ENCODE measurements at regions not wholly inside any gene's neighbourhood (a gene's known extent, or its start where the extent isn't known, plus 50 kb on each side); places are given as distances from the start of the nearest gene placed in this dataset.

DNA sequence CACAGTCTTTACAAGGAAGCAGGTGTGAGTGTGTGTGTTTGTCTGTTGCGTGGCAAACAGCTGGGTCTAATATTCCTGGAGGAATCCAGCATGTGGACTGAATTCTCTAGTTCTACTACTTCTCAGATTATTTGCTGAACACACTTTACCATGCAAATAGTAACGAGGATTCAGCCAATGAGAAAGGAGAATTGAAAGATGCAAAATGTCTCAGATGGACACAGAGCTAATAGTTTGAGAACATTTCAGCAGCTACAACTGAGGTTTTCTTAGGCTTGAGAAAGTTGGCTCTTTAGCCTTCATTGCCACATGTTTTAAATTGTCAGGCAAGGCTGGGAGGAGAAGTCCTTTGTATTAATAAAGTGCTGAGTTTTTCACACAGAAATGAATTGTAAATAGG lies 568.0 kb upstream of the MDFIC2 start:
- TF ChIP-seq ZNF565 (CRISPR knock-in tag; conservative IDR thresholded peaks at IDR 0.05; ENCODE audit: low read depth): no peak
- no peak for TF ChIP-seq ZC3H10 (CRISPR knock-in tag; IDR thresholded peaks at IDR 0.05)
- TF ChIP-seq OSR1 (CRISPR knock-in tag; IDR thresholded peaks at IDR 0.05): no peak
- no peak for TF ChIP-seq ARNTL (CRISPR knock-in tag; IDR thresholded peaks at IDR 0.05; ENCODE audit: borderline replicate concordance, low read depth)
- TF ChIP-seq GLIS3 (CRISPR knock-in tag; IDR thresholded peaks at IDR 0.05): no peak
- TF ChIP-seq ZNF8 (CRISPR knock-in tag; IDR thresholded peaks at IDR 0.05): no peak
- no peak for TF ChIP-seq PATZ1 (CRISPR knock-in tag; IDR thresholded peaks at IDR 0.05; ENCODE audit: borderline replicate concordance)
- TF ChIP-seq ZNF70 (CRISPR knock-in tag; IDR thresholded peaks at IDR 0.05): no peak
- no peak for TF ChIP-seq ZFP30 (CRISPR knock-in tag; IDR thresholded peaks at IDR 0.05)
- ATAC-seq: no peak

DNA sequence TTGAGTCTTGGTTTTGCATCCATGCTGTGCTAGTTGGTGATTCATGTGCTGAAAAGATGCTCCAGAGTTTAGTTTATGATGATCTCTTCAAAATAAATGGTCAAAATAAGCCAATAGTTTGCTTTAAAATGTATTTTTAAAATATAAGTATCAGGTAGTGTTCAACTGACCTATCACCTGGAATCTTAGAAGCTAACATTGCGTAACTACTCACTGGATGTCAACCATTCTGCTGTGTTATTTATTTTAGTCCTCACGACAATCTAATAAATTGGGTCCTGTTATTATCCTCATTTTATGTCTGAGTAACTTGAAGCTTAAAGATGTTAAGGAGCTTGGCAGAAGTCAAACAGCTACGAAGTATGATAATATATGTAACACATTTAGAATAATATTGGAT lies 563.7 kb upstream of the MDFIC2 start:
- TF ChIP-seq PATZ1 (CRISPR knock-in tag; IDR thresholded peaks at IDR 0.05; ENCODE audit: borderline replicate concordance) (no peak), ZNF565 (CRISPR knock-in tag; conservative IDR thresholded peaks at IDR 0.05; ENCODE audit: low read depth) (no peak), ARNTL (CRISPR knock-in tag; IDR thresholded peaks at IDR 0.05; ENCODE audit: borderline replicate concordance, low read depth) (no peak), CSDC2 (CRISPR knock-in tag; IDR thresholded peaks at IDR 0.05) (no peak), RARB (CRISPR knock-in tag; IDR thresholded peaks at IDR 0.05) (no peak), ZFP30 (CRISPR knock-in tag; IDR thresholded peaks at IDR 0.05) (no peak), ISL1 (CRISPR knock-in tag; IDR thresholded peaks at IDR 0.05) (no peak), ESRRG (CRISPR knock-in tag; IDR thresholded peaks at IDR 0.05) (no peak), TCF4 (CRISPR knock-in tag; IDR thresholded peaks at IDR 0.05; ENCODE audit: borderline replicate concordance) (no peak)
- TF ChIP-seq, protein P1, sequence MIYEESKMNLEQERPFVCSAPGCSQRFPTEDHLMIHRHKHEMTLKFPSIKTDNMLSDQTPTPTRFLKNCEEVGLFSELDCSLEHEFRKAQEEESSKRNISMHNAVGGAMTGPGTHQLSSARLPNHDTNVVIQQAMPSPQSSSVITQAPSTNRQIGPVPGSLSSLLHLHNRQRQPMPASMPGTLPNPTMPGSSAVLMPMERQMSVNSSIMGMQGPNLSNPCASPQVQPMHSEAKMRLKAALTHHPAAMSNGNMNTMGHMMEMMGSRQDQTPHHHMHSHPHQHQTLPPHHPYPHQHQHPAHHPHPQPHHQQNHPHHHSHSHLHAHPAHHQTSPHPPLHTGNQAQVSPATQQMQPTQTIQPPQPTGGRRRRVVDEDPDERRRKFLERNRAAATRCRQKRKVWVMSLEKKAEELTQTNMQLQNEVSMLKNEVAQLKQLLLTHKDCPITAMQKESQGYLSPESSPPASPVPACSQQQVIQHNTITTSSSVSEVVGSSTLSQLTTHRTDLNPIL (CRISPR knock-in tag; IDR thresholded peaks at IDR 0.05; ENCODE audit: low read depth): no peak
- TF ChIP-seq, protein P2, sequence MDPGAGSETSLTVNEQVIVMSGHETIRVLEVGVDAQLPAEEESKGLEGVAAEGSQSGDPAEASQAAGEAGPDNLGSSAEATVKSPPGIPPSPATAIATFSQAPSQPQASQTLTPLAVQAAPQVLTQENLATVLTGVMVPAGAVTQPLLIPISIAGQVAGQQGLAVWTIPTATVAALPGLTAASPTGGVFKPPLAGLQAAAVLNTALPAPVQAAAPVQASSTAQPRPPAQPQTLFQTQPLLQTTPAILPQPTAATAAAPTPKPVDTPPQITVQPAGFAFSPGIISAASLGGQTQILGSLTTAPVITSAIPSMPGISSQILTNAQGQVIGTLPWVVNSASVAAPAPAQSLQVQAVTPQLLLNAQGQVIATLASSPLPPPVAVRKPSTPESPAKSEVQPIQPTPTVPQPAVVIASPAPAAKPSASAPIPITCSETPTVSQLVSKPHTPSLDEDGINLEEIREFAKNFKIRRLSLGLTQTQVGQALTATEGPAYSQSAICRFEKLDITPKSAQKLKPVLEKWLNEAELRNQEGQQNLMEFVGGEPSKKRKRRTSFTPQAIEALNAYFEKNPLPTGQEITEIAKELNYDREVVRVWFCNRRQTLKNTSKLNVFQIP (CRISPR knock-in tag; IDR thresholded peaks at IDR 0.05; ENCODE audit: borderline replicate concordance, low read depth): no peak
- ATAC-seq: no peak

GRCh38 chr3:70874196-70874595 lies 561.8 kb upstream of the MDFIC2 start:
- no peak for ATAC-seq
- no peak for TF ChIP-seq BACH2 (CRISPR knock-in tag; IDR thresholded peaks at IDR 0.05; ENCODE audit: borderline replicate concordance)
- TF ChIP-seq ISL1 (CRISPR knock-in tag; IDR thresholded peaks at IDR 0.05): no peak
- TF ChIP-seq, protein P2 (CRISPR knock-in tag; IDR thresholded peaks at IDR 0.05; ENCODE audit: borderline replicate concordance, low read depth): no peak
- TF ChIP-seq ZNF8 (CRISPR knock-in tag; IDR thresholded peaks at IDR 0.05): no peak
- TF ChIP-seq, protein P1 (CRISPR knock-in tag; IDR thresholded peaks at IDR 0.05; ENCODE audit: low read depth): no peak
- no peak for TF ChIP-seq TCF4 (CRISPR knock-in tag; IDR thresholded peaks at IDR 0.05; ENCODE audit: borderline replicate concordance)
- TF ChIP-seq ZNF565 (CRISPR knock-in tag; conservative IDR thresholded peaks at IDR 0.05; ENCODE audit: low read depth): no peak
- TF ChIP-seq ZFP3 (CRISPR knock-in tag; IDR thresholded peaks at IDR 0.05): no peak
- TF ChIP-seq ARNTL (CRISPR knock-in tag; IDR thresholded peaks at IDR 0.05; ENCODE audit: borderline replicate concordance, low read depth): no peak
- no peak for TF ChIP-seq RARB (CRISPR knock-in tag; IDR thresholded peaks at IDR 0.05)
- TF ChIP-seq CSRNP3 (CRISPR knock-in tag; IDR thresholded peaks at IDR 0.05): no peak
- TF ChIP-seq PPARA (CRISPR knock-in tag; IDR thresholded peaks at IDR 0.05; ENCODE audit: borderline replicate concordance): no peak
- no peak for TF ChIP-seq ESRRG (CRISPR knock-in tag; IDR thresholded peaks at IDR 0.05)
